ENCODE measurements at regions not wholly inside any gene's neighbourhood (a gene's known extent, or its start where the extent isn't known, plus 50 kb on each side); places are given as distances from the start of the nearest gene placed in this dataset.

DNA sequence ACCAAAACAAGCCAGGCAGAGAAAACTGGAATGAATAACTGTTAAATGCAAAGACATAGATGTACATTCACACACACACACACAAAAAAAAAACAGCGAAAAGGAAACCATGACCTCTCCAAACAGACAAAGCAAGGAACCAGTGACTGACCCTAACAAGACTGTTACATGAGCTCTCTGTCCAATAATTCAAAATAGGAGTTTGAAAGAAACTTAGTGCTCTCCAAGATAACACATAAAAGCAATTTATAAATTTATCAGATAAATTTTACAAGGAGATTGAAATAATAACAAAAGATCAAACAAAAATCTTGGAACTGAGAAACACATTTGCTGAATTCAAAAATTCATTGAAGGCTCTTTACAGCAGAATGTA is 423.5 kb upstream of the RGMB start:
- Histone ChIP-seq H3K27me3 (ENCODE audit: insufficient read depth, low read length) (no peaks in the 10 kb centered on the region), H3K9me3 (ENCODE audit: low read depth, low read length) (no peaks in the 10 kb centered on the region), H3K4me3 (ENCODE audit: insufficient read depth, low read length) (no peak overlapping the region), H4K20me1 (ENCODE audit: insufficient read depth, low read length) (no peaks in the 10 kb centered on the region), H2AFZ (ENCODE audit: low read length) (no peak overlapping the region), H3K36me3 (ENCODE audit: insufficient read depth, low read length) (no peaks in the 10 kb centered on the region), H3K79me2 (ENCODE audit: insufficient read depth, low read length) (no peaks in the 10 kb centered on the region), H3K27ac (ENCODE audit: low read depth, low read length) (peak overlapping the region; percentile 78), H3K4me2 (ENCODE audit: insufficient read depth, low read length) (no peak overlapping the region), H3K4me1 (ENCODE audit: insufficient read depth, low read length) (peaks cover 6% of the 10 kb centered on the region)
- DNase-seq (ENCODE audit: insufficient read length, low spot score, missing footprints): no peak
- TF ChIP-seq, protein P1, sequence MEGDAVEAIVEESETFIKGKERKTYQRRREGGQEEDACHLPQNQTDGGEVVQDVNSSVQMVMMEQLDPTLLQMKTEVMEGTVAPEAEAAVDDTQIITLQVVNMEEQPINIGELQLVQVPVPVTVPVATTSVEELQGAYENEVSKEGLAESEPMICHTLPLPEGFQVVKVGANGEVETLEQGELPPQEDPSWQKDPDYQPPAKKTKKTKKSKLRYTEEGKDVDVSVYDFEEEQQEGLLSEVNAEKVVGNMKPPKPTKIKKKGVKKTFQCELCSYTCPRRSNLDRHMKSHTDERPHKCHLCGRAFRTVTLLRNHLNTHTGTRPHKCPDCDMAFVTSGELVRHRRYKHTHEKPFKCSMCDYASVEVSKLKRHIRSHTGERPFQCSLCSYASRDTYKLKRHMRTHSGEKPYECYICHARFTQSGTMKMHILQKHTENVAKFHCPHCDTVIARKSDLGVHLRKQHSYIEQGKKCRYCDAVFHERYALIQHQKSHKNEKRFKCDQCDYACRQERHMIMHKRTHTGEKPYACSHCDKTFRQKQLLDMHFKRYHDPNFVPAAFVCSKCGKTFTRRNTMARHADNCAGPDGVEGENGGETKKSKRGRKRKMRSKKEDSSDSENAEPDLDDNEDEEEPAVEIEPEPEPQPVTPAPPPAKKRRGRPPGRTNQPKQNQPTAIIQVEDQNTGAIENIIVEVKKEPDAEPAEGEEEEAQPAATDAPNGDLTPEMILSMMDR (IDR thresholded peaks at IDR 0.05; ENCODE audit: extremely low read depth, low read depth, low read length): peak; percentile 2

DNA sequence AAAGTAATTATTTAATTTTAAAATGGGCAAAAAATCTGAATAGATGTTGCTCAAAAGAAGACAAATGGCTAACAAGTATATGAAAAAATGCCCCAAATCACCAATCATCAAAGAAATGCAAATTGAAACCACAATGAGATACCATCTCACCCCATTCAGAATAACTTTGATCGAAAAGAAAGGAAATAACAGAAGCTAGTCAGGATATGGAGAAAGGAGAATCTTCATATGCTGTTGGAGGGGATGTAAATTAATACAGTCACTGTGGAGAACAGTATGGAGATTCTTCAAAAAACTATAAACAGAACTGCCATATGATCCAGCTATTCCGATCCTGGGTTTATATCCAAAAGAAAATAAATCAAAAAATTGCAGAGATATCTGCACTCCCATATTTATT is 418.5 kb upstream of the RGMB start:
- no peaks in the 10 kb centered on the region for H3K9me3 ChIP-seq (ENCODE audit: low read depth, low read length)
- no peak for DNase-seq (ENCODE audit: insufficient read length, low spot score, missing footprints)
- H3K4me2 ChIP-seq (ENCODE audit: insufficient read depth, low read length): no peak overlapping the region
- no peaks in the 10 kb centered on the region for H4K20me1 ChIP-seq (ENCODE audit: insufficient read depth, low read length)
- no peak overlapping the region for H3K27ac ChIP-seq (ENCODE audit: low read depth, low read length)
- no peaks in the 10 kb centered on the region for H3K27me3 ChIP-seq (ENCODE audit: insufficient read depth, low read length)
- no peak overlapping the region for H3K4me3 ChIP-seq (ENCODE audit: insufficient read depth, low read length)
- no peaks in the 10 kb centered on the region for H3K79me2 ChIP-seq (ENCODE audit: insufficient read depth, low read length)
- H3K4me1 ChIP-seq (ENCODE audit: insufficient read depth, low read length): no peaks in the 10 kb centered on the region
- peak overlapping the region; percentile 5 for H2AFZ ChIP-seq (ENCODE audit: low read length)
- TF ChIP-seq, protein P1 (IDR thresholded peaks at IDR 0.05; ENCODE audit: extremely low read depth, low read depth, low read length): no peak
- H3K36me3 ChIP-seq (ENCODE audit: insufficient read depth, low read length): no peaks in the 10 kb centered on the region

DNA sequence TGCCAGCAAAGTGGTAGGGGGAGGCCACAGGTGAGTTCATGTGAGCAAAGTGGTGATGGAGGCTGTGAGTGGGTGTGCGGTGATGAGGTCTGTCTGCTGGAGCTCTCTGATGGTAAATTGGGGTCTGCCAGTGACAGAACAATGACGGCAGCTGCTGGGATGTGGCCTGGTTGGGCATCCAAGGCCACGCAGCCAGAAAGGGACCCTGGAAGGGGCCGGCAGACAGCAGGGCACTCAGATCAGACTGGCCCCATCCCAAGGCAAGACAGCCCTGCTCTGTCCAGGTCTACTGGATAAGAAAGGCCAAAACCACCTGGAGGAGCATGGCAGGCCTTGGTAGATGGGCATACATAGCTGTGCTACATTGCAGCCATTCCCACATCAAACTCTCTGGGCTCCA is 412.9 kb upstream of the RGMB start:
- no peak overlapping the region for H2AFZ ChIP-seq (ENCODE audit: low read length)
- H3K27ac ChIP-seq (ENCODE audit: low read depth, low read length): no peak overlapping the region
- H3K4me2 ChIP-seq (ENCODE audit: insufficient read depth, low read length): no peak overlapping the region
- H3K4me3 ChIP-seq (ENCODE audit: insufficient read depth, low read length): no peak overlapping the region
- H3K4me1 ChIP-seq (ENCODE audit: insufficient read depth, low read length): no peaks in the 10 kb centered on the region
- H3K27me3 ChIP-seq (ENCODE audit: insufficient read depth, low read length): no peaks in the 10 kb centered on the region
- TF ChIP-seq, protein P1 (IDR thresholded peaks at IDR 0.05; ENCODE audit: extremely low read depth, low read depth, low read length): no peak
- H3K9me3 ChIP-seq (ENCODE audit: low read depth, low read length): no peaks in the 10 kb centered on the region
- H3K36me3 ChIP-seq (ENCODE audit: insufficient read depth, low read length): no peaks in the 10 kb centered on the region
- no peak for DNase-seq (ENCODE audit: insufficient read length, low spot score, missing footprints)
- no peaks in the 10 kb centered on the region for H4K20me1 ChIP-seq (ENCODE audit: insufficient read depth, low read length)
- no peaks in the 10 kb centered on the region for H3K79me2 ChIP-seq (ENCODE audit: insufficient read depth, low read length)

DNA sequence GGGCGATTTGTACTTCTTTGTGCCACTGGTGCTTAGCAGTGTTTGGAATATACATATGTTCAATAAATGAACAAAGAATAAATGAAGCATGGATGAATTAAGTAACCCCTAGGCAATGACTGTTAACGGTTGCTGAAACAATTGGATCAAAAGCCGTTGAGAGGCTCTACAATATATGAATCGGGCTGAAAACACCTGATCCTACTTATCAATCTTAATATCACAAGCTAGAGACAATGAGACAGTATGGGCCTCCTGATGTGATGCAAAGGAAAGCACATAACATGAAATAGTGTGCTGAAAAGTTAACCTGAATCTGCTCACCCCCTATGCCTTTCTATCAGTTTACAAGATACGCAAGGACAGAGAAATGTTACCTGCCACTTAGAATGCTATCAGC is 410.3 kb upstream of the RGMB start:
- H2AFZ ChIP-seq (ENCODE audit: low read length): no peak overlapping the region
- no peak overlapping the region for H3K4me2 ChIP-seq (ENCODE audit: insufficient read depth, low read length)
- TF ChIP-seq, protein P1 (IDR thresholded peaks at IDR 0.05; ENCODE audit: extremely low read depth, low read depth, low read length): no peak
- no peaks in the 10 kb centered on the region for H3K79me2 ChIP-seq (ENCODE audit: insufficient read depth, low read length)
- no peaks in the 10 kb centered on the region for H4K20me1 ChIP-seq (ENCODE audit: insufficient read depth, low read length)
- H3K9me3 ChIP-seq (ENCODE audit: low read depth, low read length): no peaks in the 10 kb centered on the region
- no peaks in the 10 kb centered on the region for H3K27me3 ChIP-seq (ENCODE audit: insufficient read depth, low read length)
- peak; percentile 22 for DNase-seq (ENCODE audit: insufficient read length, low spot score, missing footprints)
- H3K4me1 ChIP-seq (ENCODE audit: insufficient read depth, low read length): no peaks in the 10 kb centered on the region
- H3K4me3 ChIP-seq (ENCODE audit: insufficient read depth, low read length): no peak overlapping the region
- no peak overlapping the region for H3K27ac ChIP-seq (ENCODE audit: low read depth, low read length)
- H3K36me3 ChIP-seq (ENCODE audit: insufficient read depth, low read length): no peaks in the 10 kb centered on the region

All from osteoblast (primary cell).